ENCODE measurements at regions not wholly inside any gene's neighbourhood (a gene's known extent, or its start where the extent isn't known, plus 50 kb on each side); places are given as distances from the start of the nearest gene placed in this dataset.

DNA sequence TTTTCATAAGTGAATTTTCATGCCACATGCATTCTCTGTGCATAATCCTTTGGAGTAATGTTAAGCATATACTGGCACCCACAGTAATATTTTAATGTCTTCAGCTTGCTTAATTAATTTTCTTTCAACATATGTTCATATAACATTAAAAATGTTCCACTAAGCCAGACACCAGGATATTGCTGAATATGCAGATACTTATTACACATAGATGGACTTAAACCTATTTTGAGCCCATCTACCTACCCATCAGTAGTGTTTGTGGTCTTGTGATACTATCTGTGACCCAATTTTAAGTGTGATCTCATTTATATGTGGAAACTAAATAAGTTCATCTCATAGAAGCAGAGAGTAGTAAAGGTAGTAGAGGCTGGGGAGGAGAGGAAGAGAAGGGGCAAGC, 379.5 kb upstream of the JAG1 start (continued):
- TF ChIP-seq, protein P1, sequence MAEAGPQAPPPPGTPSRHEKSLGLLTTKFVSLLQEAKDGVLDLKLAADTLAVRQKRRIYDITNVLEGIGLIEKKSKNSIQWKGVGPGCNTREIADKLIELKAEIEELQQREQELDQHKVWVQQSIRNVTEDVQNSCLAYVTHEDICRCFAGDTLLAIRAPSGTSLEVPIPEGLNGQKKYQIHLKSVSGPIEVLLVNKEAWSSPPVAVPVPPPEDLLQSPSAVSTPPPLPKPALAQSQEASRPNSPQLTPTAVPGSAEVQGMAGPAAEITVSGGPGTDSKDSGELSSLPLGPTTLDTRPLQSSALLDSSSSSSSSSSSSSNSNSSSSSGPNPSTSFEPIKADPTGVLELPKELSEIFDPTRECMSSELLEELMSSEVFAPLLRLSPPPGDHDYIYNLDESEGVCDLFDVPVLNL (CRISPR knock-in tag; IDR thresholded peaks at IDR 0.05; ENCODE audit: borderline replicate concordance, low read depth) = no peak
- TF ChIP-seq ZNF121 (CRISPR knock-in tag; IDR thresholded peaks at IDR 0.05) = no peak
- no peak for TF ChIP-seq RORB (CRISPR knock-in tag; IDR thresholded peaks at IDR 0.05)
- no peak for TF ChIP-seq GABPB1 (CRISPR knock-in tag; IDR thresholded peaks at IDR 0.05)
- TF ChIP-seq, protein P2, sequence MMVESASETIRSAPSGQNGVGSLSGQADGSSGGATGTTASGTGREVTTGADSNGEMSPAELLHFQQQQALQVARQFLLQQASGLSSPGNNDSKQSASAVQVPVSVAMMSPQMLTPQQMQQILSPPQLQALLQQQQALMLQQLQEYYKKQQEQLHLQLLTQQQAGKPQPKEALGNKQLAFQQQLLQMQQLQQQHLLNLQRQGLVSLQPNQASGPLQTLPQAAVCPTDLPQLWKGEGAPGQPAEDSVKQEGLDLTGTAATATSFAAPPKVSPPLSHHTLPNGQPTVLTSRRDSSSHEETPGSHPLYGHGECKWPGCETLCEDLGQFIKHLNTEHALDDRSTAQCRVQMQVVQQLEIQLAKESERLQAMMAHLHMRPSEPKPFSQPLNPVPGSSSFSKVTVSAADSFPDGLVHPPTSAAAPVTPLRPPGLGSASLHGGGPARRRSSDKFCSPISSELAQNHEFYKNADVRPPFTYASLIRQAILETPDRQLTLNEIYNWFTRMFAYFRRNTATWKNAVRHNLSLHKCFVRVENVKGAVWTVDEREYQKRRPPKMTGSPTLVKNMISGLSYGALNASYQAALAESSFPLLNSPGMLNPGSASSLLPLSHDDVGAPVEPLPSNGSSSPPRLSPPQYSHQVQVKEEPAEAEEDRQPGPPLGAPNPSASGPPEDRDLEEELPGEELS (CRISPR knock-in tag; IDR thresholded peaks at IDR 0.05) = no peak
- TF ChIP-seq, protein P3, sequence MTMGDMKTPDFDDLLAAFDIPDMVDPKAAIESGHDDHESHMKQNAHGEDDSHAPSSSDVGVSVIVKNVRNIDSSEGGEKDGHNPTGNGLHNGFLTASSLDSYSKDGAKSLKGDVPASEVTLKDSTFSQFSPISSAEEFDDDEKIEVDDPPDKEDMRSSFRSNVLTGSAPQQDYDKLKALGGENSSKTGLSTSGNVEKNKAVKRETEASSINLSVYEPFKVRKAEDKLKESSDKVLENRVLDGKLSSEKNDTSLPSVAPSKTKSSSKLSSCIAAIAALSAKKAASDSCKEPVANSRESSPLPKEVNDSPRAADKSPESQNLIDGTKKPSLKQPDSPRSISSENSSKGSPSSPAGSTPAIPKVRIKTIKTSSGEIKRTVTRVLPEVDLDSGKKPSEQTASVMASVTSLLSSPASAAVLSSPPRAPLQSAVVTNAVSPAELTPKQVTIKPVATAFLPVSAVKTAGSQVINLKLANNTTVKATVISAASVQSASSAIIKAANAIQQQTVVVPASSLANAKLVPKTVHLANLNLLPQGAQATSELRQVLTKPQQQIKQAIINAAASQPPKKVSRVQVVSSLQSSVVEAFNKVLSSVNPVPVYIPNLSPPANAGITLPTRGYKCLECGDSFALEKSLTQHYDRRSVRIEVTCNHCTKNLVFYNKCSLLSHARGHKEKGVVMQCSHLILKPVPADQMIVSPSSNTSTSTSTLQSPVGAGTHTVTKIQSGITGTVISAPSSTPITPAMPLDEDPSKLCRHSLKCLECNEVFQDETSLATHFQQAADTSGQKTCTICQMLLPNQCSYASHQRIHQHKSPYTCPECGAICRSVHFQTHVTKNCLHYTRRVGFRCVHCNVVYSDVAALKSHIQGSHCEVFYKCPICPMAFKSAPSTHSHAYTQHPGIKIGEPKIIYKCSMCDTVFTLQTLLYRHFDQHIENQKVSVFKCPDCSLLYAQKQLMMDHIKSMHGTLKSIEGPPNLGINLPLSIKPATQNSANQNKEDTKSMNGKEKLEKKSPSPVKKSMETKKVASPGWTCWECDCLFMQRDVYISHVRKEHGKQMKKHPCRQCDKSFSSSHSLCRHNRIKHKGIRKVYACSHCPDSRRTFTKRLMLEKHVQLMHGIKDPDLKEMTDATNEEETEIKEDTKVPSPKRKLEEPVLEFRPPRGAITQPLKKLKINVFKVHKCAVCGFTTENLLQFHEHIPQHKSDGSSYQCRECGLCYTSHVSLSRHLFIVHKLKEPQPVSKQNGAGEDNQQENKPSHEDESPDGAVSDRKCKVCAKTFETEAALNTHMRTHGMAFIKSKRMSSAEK (CRISPR knock-in tag; IDR thresholded peaks at IDR 0.05; ENCODE audit: borderline replicate concordance) = no peak

DNA sequence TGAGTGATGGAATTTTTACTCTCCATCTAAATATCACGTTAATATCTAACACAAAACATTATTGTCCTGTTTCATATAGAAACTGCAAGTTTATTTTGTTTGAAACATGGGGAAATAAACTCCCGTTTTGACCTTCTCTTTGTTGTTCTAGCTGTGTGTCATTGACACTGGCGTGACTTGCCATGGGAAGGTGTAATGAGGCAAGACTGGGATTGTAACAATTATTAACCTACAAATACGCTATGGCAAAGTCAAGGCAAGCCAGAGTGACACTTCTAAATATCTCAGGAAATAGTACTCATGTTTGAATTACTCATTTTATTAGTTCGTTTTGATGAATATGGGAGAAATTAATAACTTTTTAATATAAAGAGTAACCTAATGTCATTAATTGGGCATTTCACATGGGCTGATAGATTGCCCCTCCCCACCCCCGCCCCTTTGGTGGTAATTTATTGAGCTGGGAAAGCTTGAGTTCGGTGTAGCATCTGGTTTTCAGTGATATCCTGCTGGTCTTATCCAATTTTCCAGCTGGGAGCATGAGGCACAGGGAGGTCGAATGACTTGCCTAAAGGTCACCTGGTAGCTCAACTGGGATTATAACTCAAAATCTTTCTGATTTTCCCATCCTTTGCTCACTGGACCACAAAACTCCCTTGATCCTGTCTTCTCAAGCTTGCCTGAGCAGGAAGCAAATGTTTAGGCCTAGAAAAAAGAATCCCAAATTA, 380.6 kb upstream of the JAG1 start:
- no peaks in the 10 kb centered on the region for H3K27me3 Mint-ChIP-seq (ENCODE audit: low read depth)
- no peaks in the 10 kb centered on the region for H3K9me3 Mint-ChIP-seq
- H3K36me3 Mint-ChIP-seq = no peaks in the 10 kb centered on the region
- DNase-seq (ENCODE audit: low spot score) (no peak), ATAC-seq (no peak)
- no peaks in the 10 kb centered on the region for H3K4me1 Mint-ChIP-seq
- no peak overlapping the region for H3K4me3 Mint-ChIP-seq
- CTCF ChIA-PET = no interaction called here
- POLR2A ChIA-PET = interaction anchor here (0.6 kb wide), 1 partner anchor 58 kb away, joined by 5 read pairs; no protein-coding TSS in a partner anchor
- TF ChIP-seq GABPB1 (CRISPR knock-in tag; IDR thresholded peaks at IDR 0.05) = no peak
- TF ChIP-seq, protein P4, sequence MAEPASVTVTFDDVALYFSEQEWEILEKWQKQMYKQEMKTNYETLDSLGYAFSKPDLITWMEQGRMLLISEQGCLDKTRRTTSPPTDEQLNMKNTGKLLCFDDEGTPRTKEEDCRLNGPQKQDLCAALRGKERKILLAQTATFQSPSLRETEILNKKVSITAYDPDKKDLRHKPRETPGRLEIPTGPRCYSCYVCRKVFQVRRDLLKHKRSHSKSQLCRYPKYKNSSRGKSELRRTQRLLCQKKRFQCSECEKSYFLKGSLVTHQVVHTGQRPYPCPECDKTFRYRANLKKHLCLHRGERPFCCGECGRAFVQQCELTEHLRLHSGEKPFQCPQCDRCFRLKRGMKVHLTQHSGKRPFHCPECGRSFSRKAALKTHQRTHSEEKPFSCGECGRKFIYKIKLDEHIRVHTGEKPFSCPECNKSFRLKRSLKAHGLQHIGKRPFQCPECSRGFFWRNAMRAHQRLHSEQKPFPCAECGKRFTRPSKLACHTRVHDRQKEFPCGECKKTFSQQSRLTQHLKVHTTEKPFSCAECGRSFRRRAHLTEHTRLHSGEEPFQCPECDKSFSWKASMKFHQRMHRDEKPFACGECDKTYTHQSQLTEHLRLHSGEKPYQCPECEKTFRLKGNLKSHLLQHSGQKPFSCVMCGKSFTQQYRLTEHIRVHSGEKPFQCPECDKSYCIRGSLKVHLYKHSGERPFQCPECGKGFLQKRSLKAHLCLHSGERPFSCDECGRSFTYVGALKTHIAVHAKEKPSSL (CRISPR knock-in tag; conservative IDR thresholded peaks at IDR 0.05) = no peak
- H3K27ac Mint-ChIP-seq = no peak overlapping the region

DNA sequence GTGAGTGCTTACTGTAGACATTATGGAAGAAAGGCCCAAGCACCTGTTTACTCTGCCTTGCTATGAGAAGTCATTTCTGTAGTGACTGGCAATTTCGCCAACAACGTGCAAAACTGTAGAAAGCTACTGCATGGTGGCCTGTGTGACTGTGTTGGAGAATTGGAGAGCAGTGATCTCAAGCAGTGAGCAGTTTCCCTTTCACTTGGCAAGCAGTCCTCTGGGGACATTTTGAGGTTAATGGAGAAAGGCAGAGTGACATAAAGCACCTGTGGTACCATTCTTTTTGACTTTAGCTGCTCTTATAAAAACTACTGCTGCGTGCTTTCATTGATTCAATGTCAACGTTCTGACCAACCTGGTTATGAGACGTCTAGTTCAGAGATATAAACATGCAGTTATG, 382.6 kb upstream of the JAG1 start:
- H3K4me1 Mint-ChIP-seq = no peaks in the 10 kb centered on the region
- DNase-seq (ENCODE audit: low spot score) = no peak
- CTCF ChIA-PET = no interaction called here
- no peak for ATAC-seq
- POLR2A ChIA-PET = no interaction called here
- no peak overlapping the region for H3K4me3 Mint-ChIP-seq
- no peaks in the 10 kb centered on the region for H3K9me3 Mint-ChIP-seq
- TF ChIP-seq, protein P4 (CRISPR knock-in tag; conservative IDR thresholded peaks at IDR 0.05) = no peak
- no peak for TF ChIP-seq SMAD3 (CRISPR knock-in tag; IDR thresholded peaks at IDR 0.05; ENCODE audit: borderline replicate concordance)
- TF ChIP-seq GABPB1 (CRISPR knock-in tag; IDR thresholded peaks at IDR 0.05) = no peak
- TF ChIP-seq IRF2 (CRISPR knock-in tag; IDR thresholded peaks at IDR 0.05; ENCODE audit: borderline replicate concordance, low read depth) = no peak
- TF ChIP-seq, protein P5, sequence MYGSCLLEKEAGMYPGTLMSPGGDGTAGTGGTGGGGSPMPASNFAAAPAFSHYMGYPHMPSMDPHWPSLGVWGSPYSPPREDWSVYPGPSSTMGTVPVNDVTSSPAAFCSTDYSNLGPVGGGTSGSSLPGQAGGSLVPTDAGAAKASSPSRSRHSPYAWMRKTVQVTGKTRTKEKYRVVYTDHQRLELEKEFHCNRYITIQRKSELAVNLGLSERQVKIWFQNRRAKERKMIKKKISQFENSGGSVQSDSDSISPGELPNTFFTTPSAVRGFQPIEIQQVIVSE (CRISPR knock-in tag; IDR thresholded peaks at IDR 0.05; ENCODE audit: borderline replicate concordance) = no peak
- TF ChIP-seq ZNF121 (CRISPR knock-in tag; IDR thresholded peaks at IDR 0.05) = no peak
- no peak overlapping the region for H3K27ac Mint-ChIP-seq
- H3K36me3 Mint-ChIP-seq = no peaks in the 10 kb centered on the region
- H3K27me3 Mint-ChIP-seq (ENCODE audit: low read depth) = no peaks in the 10 kb centered on the region
